PC-3 (cell line): ENCODE measurements at regions not wholly inside any gene's neighbourhood (a gene's known extent, or its start where the extent isn't known, plus 50 kb on each side); places are given as distances from the start of the nearest gene placed in this dataset.

Experiments
- EZH2 ChIP-seq: fragments of 300-600 bp; sonication (generic); IDR thresholded peaks from one replicate; pipeline ENCODE4 v1.6.1; 2017; ENCODE audit warnings: antibody characterized with exemption, mild to moderate bottlenecking, low read length; ENCODE audit not compliant: unreplicated experiment
- EZH2phosphoT487 ChIP-seq: fragments of 300-600 bp; sonication (generic); IDR thresholded peaks from 2 replicates; pipeline ENCODE4 v1.6.1; 2018; ENCODE audit warnings: mild to moderate bottlenecking, antibody characterized with exemption, low read length, borderline replicate concordance
- TF ChIP-seq, protein P1 (sequence below): fragments of 300-600 bp; sonication (generic); conservative IDR thresholded peaks from 2 replicates; pipeline ENCODE4 v1.5.1; 2017; ENCODE audit warnings: antibody characterized with exemption, low read depth, mild to moderate bottlenecking, low read length

DNA sequence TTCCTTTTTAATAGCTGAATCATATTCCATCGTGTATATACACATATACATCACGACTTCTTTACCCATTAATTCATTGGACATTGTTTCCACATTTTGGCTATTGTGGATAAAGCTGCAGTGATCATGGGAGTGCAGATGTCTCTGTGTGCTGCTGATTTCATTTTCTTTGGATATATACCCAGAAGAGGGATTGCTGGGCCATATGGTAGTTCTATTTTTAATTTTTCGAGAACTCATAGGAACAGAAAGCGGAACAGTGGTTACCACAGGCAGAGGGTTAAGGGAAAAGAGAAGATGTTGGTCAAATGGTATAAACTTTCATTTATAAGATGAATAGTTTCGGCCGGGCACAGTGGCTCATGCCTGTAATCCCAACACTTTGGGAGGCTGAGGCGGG lies 187.4 kb upstream of the MYOCD start:
- TF ChIP-seq, protein P1, sequence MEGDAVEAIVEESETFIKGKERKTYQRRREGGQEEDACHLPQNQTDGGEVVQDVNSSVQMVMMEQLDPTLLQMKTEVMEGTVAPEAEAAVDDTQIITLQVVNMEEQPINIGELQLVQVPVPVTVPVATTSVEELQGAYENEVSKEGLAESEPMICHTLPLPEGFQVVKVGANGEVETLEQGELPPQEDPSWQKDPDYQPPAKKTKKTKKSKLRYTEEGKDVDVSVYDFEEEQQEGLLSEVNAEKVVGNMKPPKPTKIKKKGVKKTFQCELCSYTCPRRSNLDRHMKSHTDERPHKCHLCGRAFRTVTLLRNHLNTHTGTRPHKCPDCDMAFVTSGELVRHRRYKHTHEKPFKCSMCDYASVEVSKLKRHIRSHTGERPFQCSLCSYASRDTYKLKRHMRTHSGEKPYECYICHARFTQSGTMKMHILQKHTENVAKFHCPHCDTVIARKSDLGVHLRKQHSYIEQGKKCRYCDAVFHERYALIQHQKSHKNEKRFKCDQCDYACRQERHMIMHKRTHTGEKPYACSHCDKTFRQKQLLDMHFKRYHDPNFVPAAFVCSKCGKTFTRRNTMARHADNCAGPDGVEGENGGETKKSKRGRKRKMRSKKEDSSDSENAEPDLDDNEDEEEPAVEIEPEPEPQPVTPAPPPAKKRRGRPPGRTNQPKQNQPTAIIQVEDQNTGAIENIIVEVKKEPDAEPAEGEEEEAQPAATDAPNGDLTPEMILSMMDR, result no peak
- no peak for TF ChIP-seq EZH2phosphoT487
- no peak for TF ChIP-seq EZH2
